ENCODE measurements at regions not wholly inside any gene's neighbourhood (a gene's known extent, or its start where the extent isn't known, plus 50 kb on each side); places are given as distances from the start of the nearest gene placed in this dataset.

- H3K79me2 ChIP-seq (ENCODE audit: control insufficient read depth, insufficient read depth, low read length): no peaks in the 10 kb centered on the region
- no peak overlapping the region for H3K9ac ChIP-seq (ENCODE audit: control insufficient read depth, insufficient read depth, low read length)
- in situ Hi-C loops (cut with MboI) (loop anchor here (5.0 to 10.0 kb wide), 2 partner anchors 561 to 1359 kb away; no protein-coding TSS in a partner anchor), intact Hi-C loops (cut with micrococcal nuclease; ENCODE audit: unreplicated experiment) (loop anchor here (5.0 to 10.0 kb wide), 2 partner anchors 199 to 556 kb away; no protein-coding TSS in a partner anchor)
- no peaks in the 10 kb centered on the region; the same call in 2 of the 3 replicates for H3K9me3 ChIP-seq (replicated peaks; ENCODE audit: control insufficient read depth, insufficient read depth, low read length)
- H3K27ac ChIP-seq (ENCODE audit: control insufficient read depth, insufficient read depth): no peak overlapping the region
- RAD21 ChIA-PET (ENCODE audit: unreplicated experiment): interaction anchor here (0.8 to 3.2 kb wide), 19 partner anchors 12 to 917 kb away, joined by 3 to 60 read pairs (median 3); no protein-coding TSS in a partner anchor
- ATAC-seq: peak; percentile 36; the same call in 1 of the 3 replicates
- SMC1A ChIA-PET (ENCODE audit: uncharacterized antibody, unreplicated experiment): interaction anchor here (0.7 to 4.9 kb wide), 30 partner anchors 9 to 558 kb away, joined by 3 to 105 read pairs (median 4); no protein-coding TSS in a partner anchor
- no peak for FAIRE-seq
- H3K4me3 ChIP-seq: no peak overlapping the region
- H3K36me3 ChIP-seq (ENCODE audit: control insufficient read depth in 2 of 2, insufficient read depth in 2 of 2, low read length in 1 of 2): no peaks in the 10 kb centered on the region
- CTCF ChIA-PET: interaction anchor here (0.7 to 6.2 kb wide), 35 partner anchors 8 to 993 kb away, joined by 3 to 53 read pairs (median 4); partner anchors contain the start of gene ERCC4
- H3K4me2 ChIP-seq (ENCODE audit: control insufficient read depth, insufficient read depth): no peak overlapping the region
- no peak for DNase-seq (ENCODE audit: low read depth, low spot score)
- H4K20me1 ChIP-seq (ENCODE audit: control insufficient read depth, insufficient read depth): no peaks in the 10 kb centered on the region
- H3K27me3 ChIP-seq (replicated peaks in 1 of 2; ENCODE audit: control insufficient read depth in 2 of 2, insufficient read depth in 2 of 2, low read length in 1 of 2): no peaks in the 10 kb centered on the region
- no TSS peak for BruUV-seq (replicated peaks)
- no peak overlapping the region for H2AFZ ChIP-seq (ENCODE audit: control insufficient read depth, low read depth, low read length)
- WGBS (ENCODE audit: insufficient coverage, insufficient replicate concordance, low lambda C conversion rate, missing lambda C conversion rate): 0% methylated on average over 2 of the region's 2 CpGs
- no peaks in the 10 kb centered on the region for H3K4me1 ChIP-seq (ENCODE audit: control insufficient read depth, insufficient read depth, low read length)
- no peak for TF ChIP-seq CBX3 (IDR thresholded peaks at IDR 0.05; ENCODE audit: borderline replicate concordance, low read depth)
- no peak for TF ChIP-seq NFIC (IDR thresholded peaks at IDR 0.05; ENCODE audit: low read depth, low read length)
- TF ChIP-seq PAX5 (IDR thresholded peaks at IDR 0.05; ENCODE audit: borderline replicate concordance, low read depth, low read length): no peak
- no peak for TF ChIP-seq EED (IDR thresholded peaks at IDR 0.05; ENCODE audit: low read depth)
- TF ChIP-seq CUX1 (IDR thresholded peaks at IDR 0.05; ENCODE audit: insufficient replicate concordance, low read depth, low read length): no peak
- no peak for TF ChIP-seq ZBTB4 (CRISPR knock-in tag; IDR thresholded peaks at IDR 0.05)
- TF ChIP-seq CHD4 (IDR thresholded peaks at IDR 0.05): no peak
- TF ChIP-seq IRF3 (IDR thresholded peaks at IDR 0.05): no peak
- no peak for TF ChIP-seq KDM1A (IDR thresholded peaks at IDR 0.05; ENCODE audit: borderline replicate concordance)
- no peak for TF ChIP-seq HDAC6 (IDR thresholded peaks at IDR 0.05; ENCODE audit: unreplicated experiment)
- TF ChIP-seq NR2F1 (conservative IDR thresholded peaks at IDR 0.05): no peak
- TF ChIP-seq BCL3 (IDR thresholded peaks at IDR 0.05; ENCODE audit: borderline replicate concordance, insufficient read depth, low read depth, low read length, poor library complexity, severe bottlenecking): no peak
- POLR2A ChIA-PET: interaction anchor here (1.0 to 1.7 kb wide), 3 partner anchors 18 to 307 kb away, joined by 3 to 5 read pairs (median 5); no protein-coding TSS in a partner anchor
Measured at GRCh38 chr16:13453325-13453724, 466.6 kb upstream of the ERCC4 start.
